Prostate gland (tissue), 1 donor: ENCODE measurements at regions not wholly inside any gene's neighbourhood (a gene's known extent, or its start where the extent isn't known, plus 50 kb on each side); places are given as distances from the start of the nearest gene placed in this dataset.

Experiments used
- POLR2A ChIP-seq: fragments of 450-650 bp; IDR thresholded peaks from one replicate; pipeline ENCODE4 v1.6.1; 2016; ENCODE audit warnings: antibody characterized with exemption, mild to moderate bottlenecking
- POLR2AphosphoS5 ChIP-seq: sonication (generic); formaldehyde crosslinking; IDR thresholded peaks from one replicate; pipeline ENCODE4 v1.6.1; 2017; ENCODE audit warnings: antibody characterized with exemption

DNA sequence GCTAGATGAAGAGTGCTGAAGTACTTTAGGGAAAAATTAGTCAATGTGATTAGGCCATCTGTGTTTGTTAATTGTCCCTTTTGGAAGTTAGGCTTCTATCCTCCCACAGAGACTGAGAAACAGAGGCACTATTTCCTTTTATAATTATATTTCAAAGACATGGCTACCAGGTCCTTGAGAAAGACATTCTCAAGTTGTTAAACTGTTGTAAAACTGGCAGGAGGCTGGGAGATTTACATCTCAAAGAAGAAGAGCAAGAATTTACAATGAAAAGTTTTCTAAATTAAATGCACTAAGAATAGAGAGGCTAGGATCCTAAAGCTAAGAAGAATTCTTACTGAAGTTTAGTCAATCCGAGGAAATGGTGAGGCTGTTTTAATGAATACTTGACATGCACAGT is 74.0 kb upstream of the BRINP3 start:
- TF ChIP-seq POLR2A (no peak), POLR2AphosphoS5 (no peak)
